ENCODE measurements at regions not wholly inside any gene's neighbourhood (a gene's known extent, or its start where the extent isn't known, plus 50 kb on each side); places are given as distances from the start of the nearest gene placed in this dataset.

DNA sequence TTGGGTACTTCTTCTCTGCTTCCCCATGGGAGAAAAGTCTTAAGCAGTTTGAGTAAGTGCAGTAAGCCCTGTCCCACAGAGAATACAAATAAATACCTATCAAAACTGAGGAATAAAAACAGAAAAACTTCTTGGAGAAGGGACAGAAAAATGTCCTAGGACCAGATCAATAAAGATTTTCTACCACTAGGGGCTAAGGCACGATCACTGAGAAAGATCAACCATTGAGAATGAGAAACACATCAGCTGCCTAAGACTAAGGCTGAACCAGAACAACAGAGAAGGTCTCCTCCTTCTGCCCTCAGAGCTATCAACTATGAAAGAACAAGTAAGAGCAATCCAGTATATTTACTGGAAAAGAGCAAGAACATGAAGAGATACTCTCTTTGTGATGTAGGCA, 763.6 kb upstream of the LRRTM1 start:
- Histone ChIP-seq H3K4me1 (ENCODE audit: control insufficient read depth, insufficient read depth, low read length) (no peaks in the 10 kb centered on the region; the same call in 1 of the 2 replicates), H3K4me3 (ENCODE audit: low read length) (no peak overlapping the region), H3K9me3 (ENCODE audit: control insufficient read depth, insufficient read depth, low read length) (no peaks in the 10 kb centered on the region), H3K27me3 (ENCODE audit: control insufficient read depth, insufficient read depth, low read length) (no peaks in the 10 kb centered on the region), H3K36me3 (ENCODE audit: control insufficient read depth, insufficient read depth, low read length) (no peaks in the 10 kb centered on the region), H3K27ac (ENCODE audit: low read length) (no peak overlapping the region)
- DNase-seq (ENCODE audit: low read depth, low spot score): no peak
- no CpG with 5 or more reads among the region's 1 CpG for WGBS (ENCODE audit: insufficient coverage, insufficient read length)

DNA sequence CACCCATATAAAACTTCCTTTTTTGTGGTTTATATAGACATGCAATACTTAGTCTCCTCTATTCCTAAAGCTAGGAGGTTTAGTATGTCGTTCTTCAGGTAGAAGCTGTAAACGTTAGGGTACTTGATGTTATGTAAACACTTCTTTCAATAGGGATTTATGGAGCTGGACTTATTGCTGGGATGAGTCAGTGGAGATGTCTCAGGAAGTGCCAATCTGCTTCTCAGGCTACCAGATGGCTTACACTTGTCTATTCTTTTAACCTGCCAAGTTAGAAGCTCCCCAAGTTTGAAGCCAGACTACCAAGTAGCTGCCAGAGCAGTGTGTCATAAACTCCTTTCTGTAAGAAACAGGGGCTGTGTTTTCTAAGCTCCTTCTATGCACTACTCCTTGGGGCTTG, 756.5 kb upstream of the LRRTM1 start:
- H3K27me3 ChIP-seq (ENCODE audit: control insufficient read depth, insufficient read depth, low read length): 0 out of 2 replicates have a peak, but pooled peaks cover 1% of the 10 kb centered on the region
- H3K4me1 ChIP-seq (ENCODE audit: control insufficient read depth, insufficient read depth, low read length): no peaks in the 10 kb centered on the region; the same call in 1 of the 2 replicates
- DNase-seq (ENCODE audit: low read depth, low spot score): no peak
- H3K4me3 ChIP-seq (ENCODE audit: low read length): no peak overlapping the region
- no peaks in the 10 kb centered on the region for H3K9me3 ChIP-seq (ENCODE audit: control insufficient read depth, insufficient read depth, low read length)
- no peak overlapping the region for H3K27ac ChIP-seq (ENCODE audit: low read length)
- H3K36me3 ChIP-seq (ENCODE audit: control insufficient read depth, insufficient read depth, low read length): no peaks in the 10 kb centered on the region
- WGBS (ENCODE audit: insufficient coverage, insufficient read length): no CpG with 5 or more reads among the region's 2 CpGs

DNA sequence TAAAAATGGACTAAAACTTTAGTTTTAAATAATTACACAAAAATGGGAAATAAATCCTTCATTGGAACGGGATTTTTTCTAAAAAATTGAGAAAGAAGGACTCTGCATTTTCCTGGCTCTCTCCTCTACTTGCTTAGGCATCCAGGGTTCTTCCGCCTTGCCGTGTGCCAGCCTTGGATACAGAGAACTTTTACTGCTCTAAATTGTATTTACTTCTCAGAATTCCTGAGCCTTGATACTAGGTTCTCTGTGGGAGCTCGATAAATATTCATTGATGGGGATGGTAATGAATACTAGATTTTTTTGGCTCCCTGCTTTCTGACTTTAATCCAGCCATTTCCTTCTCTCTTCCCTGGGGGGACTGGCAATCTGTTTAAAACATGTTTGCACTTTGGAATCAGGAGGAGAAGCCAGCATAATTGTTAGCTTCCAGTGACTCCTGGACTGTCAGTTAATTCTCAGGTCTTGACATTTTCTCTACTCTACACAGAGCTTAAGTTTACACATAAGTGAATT, 746.1 kb upstream of the LRRTM1 start:
- Histone ChIP-seq H3K4me3 (ENCODE audit: low read length) (no peak overlapping the region), H3K9me3 (ENCODE audit: control insufficient read depth, insufficient read depth, low read length) (no peaks in the 10 kb centered on the region), H3K36me3 (ENCODE audit: control insufficient read depth, insufficient read depth, low read length) (no peaks in the 10 kb centered on the region), H3K4me1 (ENCODE audit: control insufficient read depth, insufficient read depth, low read length) (no peaks in the 10 kb centered on the region; the same call in 1 of the 2 replicates), H3K27me3 (ENCODE audit: control insufficient read depth, insufficient read depth, low read length) (no peaks in the 10 kb centered on the region), H3K27ac (ENCODE audit: low read length) (no peak overlapping the region)
- no CpG with 5 or more reads among the region's 4 CpGs for WGBS (ENCODE audit: insufficient coverage, insufficient read length)
- DNase-seq (ENCODE audit: low read depth, low spot score): no peak

DNA sequence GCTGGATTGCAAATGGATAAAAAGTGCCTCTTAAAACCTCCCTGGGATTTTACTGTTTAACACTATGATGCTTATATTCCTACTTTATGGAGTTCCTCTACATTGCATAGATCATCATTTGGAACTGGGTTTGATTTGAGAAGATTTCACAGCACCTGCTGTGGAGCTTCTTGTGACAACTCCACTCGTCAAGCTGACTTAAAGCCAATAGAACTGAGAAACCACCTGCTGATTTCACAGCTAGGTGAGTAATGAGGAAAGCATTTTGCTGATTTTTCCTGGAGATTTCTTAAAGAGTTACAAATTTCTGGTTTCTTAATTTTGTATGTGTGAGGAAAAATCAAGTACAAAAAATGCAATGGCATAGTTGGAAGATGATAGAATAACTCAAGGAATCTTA, 739.1 kb upstream of the LRRTM1 start:
- DNase-seq (ENCODE audit: low read depth, low spot score): no peak
- H3K36me3 ChIP-seq (ENCODE audit: control insufficient read depth, insufficient read depth, low read length): no peaks in the 10 kb centered on the region
- no peaks in the 10 kb centered on the region for H3K27me3 ChIP-seq (ENCODE audit: control insufficient read depth, insufficient read depth, low read length)
- no peaks in the 10 kb centered on the region for H3K9me3 ChIP-seq (ENCODE audit: control insufficient read depth, insufficient read depth, low read length)
- H3K27ac ChIP-seq (ENCODE audit: low read length): no peak overlapping the region
- H3K4me3 ChIP-seq (ENCODE audit: low read length): no peak overlapping the region
- H3K4me1 ChIP-seq (ENCODE audit: control insufficient read depth, insufficient read depth, low read length): no peaks in the 10 kb centered on the region
- WGBS (ENCODE audit: insufficient coverage, insufficient read length): no CpG with 5 or more reads among the region's 1 CpG

DNA sequence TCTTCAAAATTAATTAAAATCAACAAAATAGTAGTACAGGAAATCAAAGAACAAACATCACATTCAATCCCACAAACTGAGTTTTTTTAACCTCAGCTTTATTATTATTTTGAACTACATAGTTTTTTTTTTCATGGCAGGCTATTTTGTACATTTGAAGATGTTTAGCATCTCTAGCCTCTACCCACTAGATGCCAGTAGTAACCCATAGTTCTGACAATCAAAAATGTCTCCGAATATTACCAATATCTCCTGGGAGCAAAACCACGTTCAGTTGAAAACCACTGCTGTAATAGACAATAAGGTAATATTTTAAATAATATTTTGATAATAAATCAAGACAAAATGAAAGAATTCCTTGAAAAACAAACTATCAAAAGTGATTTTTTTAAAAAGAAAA, 702.6 kb upstream of the LRRTM1 start:
- no peaks in the 10 kb centered on the region for H3K4me1 ChIP-seq (ENCODE audit: control insufficient read depth, insufficient read depth, low read length)
- no peak overlapping the region for H3K4me3 ChIP-seq (ENCODE audit: low read length)
- H3K27me3 ChIP-seq (ENCODE audit: control insufficient read depth, insufficient read depth, low read length): no peaks in the 10 kb centered on the region
- no peak overlapping the region for H3K27ac ChIP-seq (ENCODE audit: low read length)
- no CpG with 5 or more reads among the region's 2 CpGs for WGBS (ENCODE audit: insufficient coverage, insufficient read length)
- no peak for DNase-seq (ENCODE audit: low read depth, low spot score)
- H3K9me3 ChIP-seq (ENCODE audit: control insufficient read depth, insufficient read depth, low read length): no peaks in the 10 kb centered on the region
- H3K36me3 ChIP-seq (ENCODE audit: control insufficient read depth, insufficient read depth, low read length): no peaks in the 10 kb centered on the region

DNA sequence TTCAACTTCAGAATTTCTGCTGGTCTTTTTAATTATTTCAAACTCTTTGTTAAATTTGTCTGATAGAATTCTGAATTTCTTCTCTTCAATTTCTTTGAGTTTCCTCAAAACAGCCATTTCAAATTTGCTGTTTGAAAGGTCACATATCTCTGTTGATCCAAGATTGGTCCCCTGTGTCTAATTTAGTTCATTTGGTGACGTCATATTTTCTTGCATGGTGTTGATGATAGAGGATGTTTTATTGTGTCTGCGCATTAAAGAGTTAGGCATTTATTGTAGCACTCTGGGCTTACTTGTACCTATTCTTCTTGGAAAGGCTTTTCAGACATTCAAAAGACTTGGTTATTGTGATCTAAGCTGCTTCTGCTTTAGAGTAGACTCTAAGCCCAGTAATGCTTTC, 698.4 kb upstream of the LRRTM1 start:
- no peak overlapping the region for H3K4me3 ChIP-seq (ENCODE audit: low read length)
- no CpG with 5 or more reads among the region's 2 CpGs for WGBS (ENCODE audit: insufficient coverage, insufficient read length)
- no peak for DNase-seq (ENCODE audit: low read depth, low spot score)
- no peaks in the 10 kb centered on the region for H3K27me3 ChIP-seq (ENCODE audit: control insufficient read depth, insufficient read depth, low read length)
- no peaks in the 10 kb centered on the region for H3K4me1 ChIP-seq (ENCODE audit: control insufficient read depth, insufficient read depth, low read length)
- H3K36me3 ChIP-seq (ENCODE audit: control insufficient read depth, insufficient read depth, low read length): no peaks in the 10 kb centered on the region
- H3K27ac ChIP-seq (ENCODE audit: low read length): no peak overlapping the region
- no peaks in the 10 kb centered on the region for H3K9me3 ChIP-seq (ENCODE audit: control insufficient read depth, insufficient read depth, low read length)

DNA sequence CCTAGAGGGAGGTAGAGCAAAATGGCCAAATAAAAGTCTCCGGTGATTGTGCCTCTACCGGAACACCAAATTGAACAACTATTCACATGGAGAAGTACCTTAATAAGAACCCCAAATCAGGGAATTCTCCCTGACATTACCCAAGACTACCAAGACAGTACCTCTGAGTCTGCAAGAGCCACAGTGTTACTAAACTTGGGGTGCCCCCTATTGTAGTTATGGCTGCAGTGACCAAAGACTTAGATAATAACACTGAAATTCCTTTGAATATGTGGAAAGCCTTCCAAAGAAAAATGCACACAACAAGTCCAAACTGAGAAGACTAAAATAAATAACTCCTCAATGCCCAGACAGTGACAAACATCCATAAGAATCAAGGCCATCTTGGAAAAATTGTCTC, 682.9 kb upstream of the LRRTM1 start:
- H3K4me3 ChIP-seq (ENCODE audit: low read length): no peak overlapping the region
- no peak overlapping the region for H3K27ac ChIP-seq (ENCODE audit: low read length)
- no peaks in the 10 kb centered on the region for H3K27me3 ChIP-seq (ENCODE audit: control insufficient read depth, insufficient read depth, low read length)
- DNase-seq (ENCODE audit: low read depth, low spot score): no peak
- no peaks in the 10 kb centered on the region for H3K9me3 ChIP-seq (ENCODE audit: control insufficient read depth, insufficient read depth, low read length)
- no peaks in the 10 kb centered on the region for H3K4me1 ChIP-seq (ENCODE audit: control insufficient read depth, insufficient read depth, low read length)
- WGBS (ENCODE audit: insufficient coverage, insufficient read length): no CpG with 5 or more reads among the region's 2 CpGs
- H3K36me3 ChIP-seq (ENCODE audit: control insufficient read depth, insufficient read depth, low read length): no peaks in the 10 kb centered on the region

DNA sequence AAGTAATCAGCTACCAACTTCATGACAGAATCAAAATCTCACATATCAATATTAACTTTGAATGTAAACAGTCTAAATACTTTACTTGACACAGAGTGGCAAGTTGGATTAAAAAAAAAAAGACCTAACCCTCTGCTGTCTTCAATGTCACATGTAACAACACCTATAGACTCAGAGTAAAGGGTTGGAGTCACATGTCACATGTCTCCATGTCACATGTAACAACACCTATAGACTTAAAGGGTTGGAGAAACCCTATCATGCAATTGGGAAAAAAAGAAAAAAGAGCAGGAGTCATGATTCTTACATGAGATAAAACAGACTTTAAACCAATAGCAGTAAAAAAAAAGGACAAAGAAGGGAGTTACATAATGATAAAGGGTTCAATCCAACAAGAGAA, 665.3 kb upstream of the LRRTM1 start:
- no peaks in the 10 kb centered on the region for H3K4me1 ChIP-seq (ENCODE audit: control insufficient read depth, insufficient read depth, low read length)

DNA sequence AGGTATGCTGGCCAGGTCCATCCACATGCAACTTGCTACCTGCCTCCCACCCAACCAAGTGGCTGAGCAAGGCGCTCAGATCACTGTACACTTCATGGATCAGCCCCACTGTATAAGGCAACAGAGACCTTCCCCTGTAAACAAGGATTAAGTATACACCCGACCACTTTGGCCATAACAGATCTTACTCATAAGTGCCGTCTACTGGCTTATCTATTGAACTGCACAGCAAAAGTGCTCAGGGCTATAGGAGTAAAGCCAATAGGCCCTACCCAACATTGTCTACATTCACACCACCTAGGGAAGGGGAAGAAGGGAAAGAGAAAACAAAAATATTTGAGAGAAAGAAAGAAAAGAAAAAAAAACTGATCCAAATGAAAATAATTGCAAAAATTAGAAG, 663.9 kb upstream of the LRRTM1 start:
- no peaks in the 10 kb centered on the region for H3K36me3 ChIP-seq (ENCODE audit: control insufficient read depth, insufficient read depth, low read length)
- no CpG with 5 or more reads among the region's 3 CpGs for WGBS (ENCODE audit: insufficient coverage, insufficient read length)
- no peak for DNase-seq (ENCODE audit: low read depth, low spot score)
- no peak overlapping the region for H3K27ac ChIP-seq (ENCODE audit: low read length)
- no peak overlapping the region for H3K4me3 ChIP-seq (ENCODE audit: low read length)
- H3K4me1 ChIP-seq (ENCODE audit: control insufficient read depth, insufficient read depth, low read length): no peaks in the 10 kb centered on the region
- H3K27me3 ChIP-seq (ENCODE audit: control insufficient read depth, insufficient read depth, low read length): no peaks in the 10 kb centered on the region
- no peaks in the 10 kb centered on the region for H3K9me3 ChIP-seq (ENCODE audit: control insufficient read depth, insufficient read depth, low read length)

More for the DNA sequence above, 665.3 kb upstream of the LRRTM1 start:
- Histone ChIP-seq H3K36me3 (ENCODE audit: control insufficient read depth, insufficient read depth, low read length) (no peaks in the 10 kb centered on the region), H3K27ac (ENCODE audit: low read length) (no peak overlapping the region), H3K4me3 (ENCODE audit: low read length) (no peak overlapping the region), H3K27me3 (ENCODE audit: control insufficient read depth, insufficient read depth, low read length) (no peaks in the 10 kb centered on the region), H3K9me3 (ENCODE audit: control insufficient read depth, insufficient read depth, low read length) (no peaks in the 10 kb centered on the region)
- DNase-seq (ENCODE audit: low read depth, low spot score): no peak

DNA sequence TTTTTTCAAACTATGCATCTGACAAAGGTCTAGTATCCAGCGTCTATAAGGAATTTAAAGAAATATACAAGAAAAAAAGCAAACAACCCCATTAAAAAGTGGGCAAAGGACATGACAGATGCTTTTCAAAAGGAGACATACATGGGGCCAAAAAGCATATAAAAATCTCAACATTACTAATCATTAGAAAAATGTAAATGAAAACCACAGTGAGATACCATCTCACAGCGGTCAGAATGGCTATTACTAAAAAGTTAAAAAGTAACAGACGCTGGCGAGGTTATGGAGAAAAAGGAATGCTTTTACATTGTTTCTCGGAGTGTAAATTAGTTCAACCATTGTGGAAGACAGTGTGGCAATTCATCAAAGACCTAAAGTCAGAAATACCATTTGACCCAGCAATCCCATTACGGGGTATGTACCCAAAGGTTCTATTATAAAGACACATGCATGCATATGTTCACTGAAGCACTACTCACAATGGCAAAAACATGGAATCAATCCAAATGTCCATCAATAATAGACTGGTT, 643.1 kb upstream of the LRRTM1 start:
- no peak overlapping the region for H3K27ac ChIP-seq (ENCODE audit: low read length)
- WGBS (ENCODE audit: insufficient coverage, insufficient read length): no CpG with 5 or more reads among the region's 6 CpGs
- H3K27me3 ChIP-seq (ENCODE audit: control insufficient read depth, insufficient read depth, low read length): no peaks in the 10 kb centered on the region
- no peaks in the 10 kb centered on the region for H3K9me3 ChIP-seq (ENCODE audit: control insufficient read depth, insufficient read depth, low read length)
- H3K4me1 ChIP-seq (ENCODE audit: control insufficient read depth, insufficient read depth, low read length): no peaks in the 10 kb centered on the region
- no peak overlapping the region for H3K4me3 ChIP-seq (ENCODE audit: low read length)
- H3K36me3 ChIP-seq (ENCODE audit: control insufficient read depth, insufficient read depth, low read length): no peaks in the 10 kb centered on the region
- DNase-seq (ENCODE audit: low read depth, low spot score): no peak

DNA sequence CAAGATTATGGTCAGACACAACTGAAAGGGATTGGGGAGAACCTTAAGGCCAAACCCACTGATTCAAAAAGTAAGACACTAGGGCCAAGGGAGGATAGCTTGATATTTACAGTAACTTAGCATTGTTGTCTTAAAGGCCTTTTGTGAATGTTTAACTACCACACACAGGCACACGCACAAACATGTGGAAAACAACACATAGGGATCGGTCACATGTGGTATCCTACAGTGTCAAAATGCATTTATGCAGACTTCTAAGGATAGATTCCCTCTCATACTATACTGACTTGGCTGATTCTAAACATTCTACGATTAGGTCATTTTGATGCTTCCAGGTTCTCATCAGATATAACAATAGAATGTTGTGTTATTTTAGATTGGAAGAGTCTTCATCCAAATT, 638.9 kb upstream of the LRRTM1 start:
- WGBS (ENCODE audit: insufficient coverage, insufficient read length): no CpG with 5 or more reads among the region's 3 CpGs
- Histone ChIP-seq H3K9me3 (ENCODE audit: control insufficient read depth, insufficient read depth, low read length) (no peaks in the 10 kb centered on the region), H3K4me3 (ENCODE audit: low read length) (no peak overlapping the region), H3K36me3 (ENCODE audit: control insufficient read depth, insufficient read depth, low read length) (no peaks in the 10 kb centered on the region), H3K27ac (ENCODE audit: low read length) (no peak overlapping the region), H3K27me3 (ENCODE audit: control insufficient read depth, insufficient read depth, low read length) (no peaks in the 10 kb centered on the region), H3K4me1 (ENCODE audit: control insufficient read depth, insufficient read depth, low read length) (no peaks in the 10 kb centered on the region)
- DNase-seq (ENCODE audit: low read depth, low spot score): no peak

Data from iPS DF 6.9 (cell line).